B cell (primary cell): ENCODE measurements at regions not wholly inside any gene's neighbourhood (a gene's known extent, or its start where the extent isn't known, plus 50 kb on each side); places are given as distances from the start of the nearest gene placed in this dataset.

ENCODE experiments used
- ATAC-seq: fragments of 200-7000 bp; cut with Tn5 transposase; one replicate; pipeline ENCODE4 v1.10.0; 2021; ENCODE audit warnings: low read depth, mild to moderate bottlenecking, moderate number of reproducible peaks, moderate library complexity
- CTCF ChIA-PET: fragments of 350-600 bp; sonication (Branson Sonifier 250); formaldehyde crosslinking; loops from one replicate; lab custom pipeline; 2021; ENCODE audit warnings: antibody characterized with exemption, inconsistent platforms; lab: Charles Lee
- POLR2A ChIA-PET: fragments of 350-600 bp; sonication (Branson Sonifier 250); formaldehyde crosslinking; loops from one replicate; lab custom pipeline; 2021; ENCODE audit warnings: antibody characterized with exemption; lab: Charles Lee
- DNase-seq: peaks from one replicate; pipeline ENCODE4 v3.0.0; 2013
- H2AFZ ChIP-seq: 2 replicates; pipeline ENCODE4 v1.6.1; 2012; ENCODE audit warnings: mild to moderate bottlenecking, low read depth, low read length; ENCODE audit not compliant: insufficient read depth, poor library complexity, severe bottlenecking
- H3K27ac ChIP-seq, 2 donors: 1 replicate in 1 of 2; 2 replicates in 1 of 2; pipeline ENCODE4 v1.5.1; 2012 to 2013; ENCODE audit warnings: low read length in 2 of 2, mild to moderate bottlenecking in 2 of 2, moderate library complexity in 1 of 2
- H3K27me3 ChIP-seq, 4 experiments: fragments of 200-600 bp in 1 of 4; sonication (generic) in 1 of 4; replicated peaks in 1 of 4; 1 replicate in 2 of 4; 2 replicates in 2 of 4; pipeline versions ENCODE4 v1.6.1 to v1.7.0; 2013 to 2016; ENCODE audit warnings: low read length in 3 of 4, mild to moderate bottlenecking in 2 of 4, mixed read lengths in 1 of 4, moderate library complexity in 1 of 4; ENCODE audit not compliant: insufficient read depth in 4 of 4, control insufficient read depth in 3 of 4; ENCODE audit errors: control extremely low read depth in 1 of 4
- H3K36me3 ChIP-seq, 2 experiments: replicated peaks in 1 of 2; 1 replicate in 1 of 2; 2 replicates in 1 of 2; pipeline versions ENCODE4 v1.6.1 to v1.7.1; 2013; ENCODE audit warnings: low read length in 1 of 2; ENCODE audit not compliant: insufficient read depth in 2 of 2, control insufficient read depth in 1 of 2; ENCODE audit errors: control extremely low read depth in 1 of 2, extremely low read depth in 1 of 2
- H3K4me1 ChIP-seq, 2 donors: fragments of 200-600 bp in 1 of 2; sonication (generic) in 1 of 2; 1 replicate in 1 of 2; 2 replicates in 1 of 2; pipeline versions ENCODE4 v1.5.1 to v1.6.1; 2013 to 2017; ENCODE audit warnings: low read length in 2 of 2; ENCODE audit not compliant: control insufficient read depth in 2 of 2, insufficient read depth in 2 of 2
- H3K4me2 ChIP-seq: replicated peaks from 2 replicates; pipeline ENCODE3; 2012; ENCODE audit warnings: mild to moderate bottlenecking, low read depth, low read length; ENCODE audit not compliant: poor library complexity, severe bottlenecking
- H3K4me3 ChIP-seq, 5 experiments: fragments of 200-600 bp in 1 of 5; sonication (generic) in 1 of 5; 1 replicate in 3 of 5; 2 replicates in 2 of 5; pipeline versions ENCODE4 v1.5.1 to v1.7.0; 2011 to 2016; ENCODE audit warnings: low read length in 4 of 5, mild to moderate bottlenecking in 4 of 5, low read depth in 2 of 5, control low read depth in 1 of 5, moderate library complexity in 1 of 5; ENCODE audit not compliant: insufficient read depth in 1 of 5; ENCODE audit errors: control extremely low read depth in 1 of 5, extremely low read depth in 1 of 5
- H3K79me2 ChIP-seq: fragments of 200-600 bp; sonication (generic); one replicate; pipeline ENCODE4 v1.6.0; 2016; ENCODE audit warnings: low read length; ENCODE audit not compliant: control insufficient read depth, insufficient read depth
- H3K9ac ChIP-seq: fragments of 200-600 bp; sonication (generic); 2 replicates; pipeline ENCODE4 v1.6.1; 2017; ENCODE audit warnings: mild to moderate bottlenecking, low read length, moderate library complexity
- H3K9me3 ChIP-seq, 3 donors: one replicate each; pipeline versions ENCODE4 v1.6.1 to v1.7.1; 2013; ENCODE audit warnings: low read length in 2 of 3; ENCODE audit not compliant: control insufficient read depth in 2 of 3, insufficient read depth in 1 of 3; ENCODE audit errors: control extremely low read depth in 1 of 3
- H4K20me1 ChIP-seq: 2 replicates; pipeline ENCODE4 v1.6.0; 2012; ENCODE audit warnings: mild to moderate bottlenecking, low read length; ENCODE audit not compliant: insufficient read depth, control insufficient read depth, poor library complexity, severe bottlenecking
- H3K27ac Mint-ChIP-seq: one replicate; pipeline ENCODE4 v1.8.0; 2021; ENCODE audit warnings: mixed read lengths
- H3K27me3 Mint-ChIP-seq: one replicate; pipeline ENCODE4 v1.8.0; 2021; ENCODE audit warnings: mixed read lengths
- H3K4me1 Mint-ChIP-seq: one replicate; pipeline ENCODE4 v1.8.0; 2021; ENCODE audit warnings: mixed read lengths
- H3K4me3 Mint-ChIP-seq: one replicate; pipeline ENCODE4 v1.8.0; 2021; ENCODE audit warnings: mixed read lengths
- H3K9me3 Mint-ChIP-seq: one replicate; pipeline ENCODE4 v1.8.0; 2022; ENCODE audit warnings: mixed read lengths; ENCODE audit not compliant: insufficient read depth
- CTCF ChIP-seq: fragments of 200-600 bp; IDR thresholded peaks from one replicate; pipeline ENCODE4 v1.8.0; 2022; ENCODE audit warnings: antibody characterized with exemption, mild to moderate bottlenecking
- EZH2 ChIP-seq: IDR thresholded peaks from 2 replicates; pipeline ENCODE4 v1.6.1; 2012; ENCODE audit warnings: borderline replicate concordance, low read depth, mild to moderate bottlenecking, moderate library complexity, low read length; ENCODE audit not compliant: insufficient read depth, poor library complexity, severe bottlenecking
- WGBS: methylation state at CpG from one replicate; pipeline ENCODE4 v1.1.5; 2013; ENCODE audit warnings: missing lambda C conversion rate; ENCODE audit not compliant: insufficient coverage; 5-methylcytosine and 5-hydroxymethylcytosine counted together
- intact Hi-C: fragments of 100-400 bp; cut with micrococcal nuclease; formaldehyde crosslinking; loops from one replicate; pipeline ENCODE4 v1.10.0; 2022

GRCh38 chr11:111167666-111168065 is 77.9 kb upstream of the POU2AF2 start:
- H3K4me1 Mint-ChIP-seq = peaks cover 7% of the 10 kb centered on the region
- no peak for DNase-seq
- POLR2A ChIA-PET = no interaction called here
- no peaks in the 10 kb centered on the region for H3K79me2 ChIP-seq
- H3K27ac Mint-ChIP-seq = no peak overlapping the region
- TF ChIP-seq EZH2 (no peak), CTCF (no peak)
- no peak for ATAC-seq
- no peak overlapping the region for H3K9ac ChIP-seq
- no peaks in the 10 kb centered on the region for H3K27me3 ChIP-seq
- H2AFZ ChIP-seq = no peak overlapping the region
- H3K4me1 ChIP-seq = no peaks in the 10 kb centered on the region
- no peaks in the 10 kb centered on the region for H3K9me3 Mint-ChIP-seq
- H3K27me3 Mint-ChIP-seq = no peaks in the 10 kb centered on the region
- H3K36me3 ChIP-seq = no peaks in the 10 kb centered on the region
- H3K4me2 ChIP-seq = no peak overlapping the region
- 100% methylated on average over 2 of the region's 2 CpGs for WGBS
- CTCF ChIA-PET = no interaction called here
- H3K4me3 ChIP-seq = no peak overlapping the region
- H3K4me3 Mint-ChIP-seq = no peak overlapping the region
- H4K20me1 ChIP-seq = no peaks in the 10 kb centered on the region
- no peak overlapping the region for H3K27ac ChIP-seq
- H3K9me3 ChIP-seq = no peaks in the 10 kb centered on the region
- intact Hi-C loops = no loop called here

- H3K27ac ChIP-seq = no peak overlapping the region
- no peaks in the 10 kb centered on the region for H3K4me1 ChIP-seq
- Mint-ChIP-seq H3K4me3 (no peak overlapping the region), H3K9me3 (no peaks in the 10 kb centered on the region), H3K4me1 (peaks cover 4% of the 10 kb centered on the region), H3K27me3 (no peaks in the 10 kb centered on the region), H3K27ac (no peak overlapping the region)
- no peak overlapping the region for H2AFZ ChIP-seq
- no peaks in the 10 kb centered on the region for H3K36me3 ChIP-seq
- no peak for ATAC-seq
- no peaks in the 10 kb centered on the region for H4K20me1 ChIP-seq
- no peaks in the 10 kb centered on the region for H3K27me3 ChIP-seq
- no peaks in the 10 kb centered on the region for H3K9me3 ChIP-seq
- WGBS = 60% methylated on average over 1 of the region's 3 CpGs
- H3K79me2 ChIP-seq = no peaks in the 10 kb centered on the region
- H3K4me3 ChIP-seq = no peak overlapping the region
- DNase-seq = no peak
- CTCF ChIA-PET = no interaction called here
- no peak overlapping the region for H3K9ac ChIP-seq
- intact Hi-C loops = no loop called here
- POLR2A ChIA-PET = no interaction called here
- no peak overlapping the region for H3K4me2 ChIP-seq
- TF ChIP-seq EZH2 (no peak), CTCF (no peak)
These were observed 78.9 kb upstream of the POU2AF2 start for GRCh38 chr11:111166598-111166997.
